GM19395 (cell line): ENCODE measurements at regions not wholly inside any gene's neighbourhood (a gene's known extent, or its start where the extent isn't known, plus 50 kb on each side); places are given as distances from the start of the nearest gene placed in this dataset.

ENCODE experiments used
- ATAC-seq: cut with Tn5 transposase; IDR thresholded peaks from one replicate; pipeline ENCODE4 v1.9.1; 2021; ENCODE audit warnings: mild to moderate bottlenecking, moderate library complexity; ENCODE audit not compliant: unreplicated experiment

DNA sequence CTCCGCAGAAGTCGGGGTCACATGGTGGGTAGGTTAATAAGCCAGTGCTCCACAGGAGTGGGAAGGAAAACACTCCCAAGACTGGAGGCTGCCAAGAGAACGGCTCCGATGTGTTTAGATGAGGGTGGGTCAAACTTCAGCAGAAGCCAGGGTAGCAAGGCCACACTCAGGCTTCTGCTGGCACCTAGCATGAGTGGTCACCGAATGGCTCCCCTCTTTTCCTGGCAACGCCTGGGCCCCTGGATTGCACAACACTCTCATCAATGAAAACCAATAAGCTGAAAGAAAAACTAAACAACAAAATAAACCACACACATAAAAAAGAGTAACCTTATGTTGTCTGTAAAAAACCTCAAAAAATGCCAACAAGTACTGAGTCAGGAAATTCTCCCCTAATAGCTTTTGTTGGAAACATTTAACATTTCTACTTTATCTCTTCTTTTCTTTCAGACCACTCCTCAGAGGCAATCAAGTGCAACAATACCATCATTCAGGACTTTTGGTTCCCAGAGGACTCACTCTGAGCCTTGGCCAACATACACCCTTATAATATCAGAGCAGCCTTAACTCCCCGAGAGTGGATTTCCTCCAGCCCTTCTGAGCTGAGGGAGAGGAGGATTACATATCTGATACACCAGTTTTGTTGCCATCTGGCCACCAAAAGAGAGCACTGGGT, 279.9 kb downstream of the ENC1 start:
- no peak for ATAC-seq

DNA sequence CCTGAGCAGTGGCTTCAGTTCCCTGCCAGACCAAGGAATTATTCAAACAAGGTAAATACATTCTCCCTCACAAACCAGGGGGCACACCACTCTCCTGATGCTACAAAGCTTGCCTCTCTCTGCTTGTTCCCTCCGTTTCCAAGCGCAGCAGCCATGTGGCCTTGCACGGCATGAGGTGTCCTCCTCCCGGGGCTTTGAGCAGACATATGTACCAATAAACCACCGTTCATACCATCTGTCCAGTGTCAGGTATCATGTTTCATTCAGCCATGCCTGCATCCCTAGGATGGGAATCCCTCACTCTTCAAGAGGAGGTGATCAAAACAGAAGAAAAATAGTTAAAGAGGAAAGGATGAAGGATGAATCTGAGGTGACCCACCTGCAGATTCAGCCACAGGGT, 282.7 kb downstream of the ENC1 start:
- no peak for ATAC-seq

DNA sequence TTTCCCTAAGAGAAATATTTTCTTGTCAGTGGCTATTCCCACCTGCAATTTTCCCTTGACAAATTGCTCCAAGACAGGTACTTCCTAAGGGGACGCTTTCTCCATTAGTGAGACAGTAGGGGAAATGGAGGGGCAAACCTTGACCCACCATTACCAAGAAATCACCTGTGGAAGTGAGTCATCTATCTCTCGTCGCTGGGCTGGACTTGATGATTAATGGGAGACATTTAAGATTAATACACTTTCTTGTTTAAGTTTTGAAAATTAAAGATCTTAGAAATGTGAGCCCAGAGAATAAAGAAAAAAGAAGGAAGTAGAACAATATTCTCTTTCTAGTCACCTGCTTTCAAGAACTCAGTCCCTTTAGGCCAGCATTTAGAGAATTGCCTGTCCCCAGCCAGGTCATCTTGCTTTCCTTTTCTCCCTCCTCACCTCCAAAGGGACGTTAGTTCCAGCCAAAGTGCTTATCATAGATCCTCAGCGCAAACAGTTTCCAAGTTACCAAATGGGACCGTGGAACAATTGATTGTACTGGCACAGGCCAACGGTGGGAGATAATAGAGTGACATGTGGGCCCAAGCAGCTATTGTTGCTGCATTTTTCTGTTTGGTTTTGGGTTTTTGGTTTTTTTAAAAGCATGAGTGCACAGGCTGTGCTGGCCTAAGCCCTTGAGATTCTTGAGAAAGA, 284.4 kb downstream of the ENC1 start:
- ATAC-seq: no peak

DNA sequence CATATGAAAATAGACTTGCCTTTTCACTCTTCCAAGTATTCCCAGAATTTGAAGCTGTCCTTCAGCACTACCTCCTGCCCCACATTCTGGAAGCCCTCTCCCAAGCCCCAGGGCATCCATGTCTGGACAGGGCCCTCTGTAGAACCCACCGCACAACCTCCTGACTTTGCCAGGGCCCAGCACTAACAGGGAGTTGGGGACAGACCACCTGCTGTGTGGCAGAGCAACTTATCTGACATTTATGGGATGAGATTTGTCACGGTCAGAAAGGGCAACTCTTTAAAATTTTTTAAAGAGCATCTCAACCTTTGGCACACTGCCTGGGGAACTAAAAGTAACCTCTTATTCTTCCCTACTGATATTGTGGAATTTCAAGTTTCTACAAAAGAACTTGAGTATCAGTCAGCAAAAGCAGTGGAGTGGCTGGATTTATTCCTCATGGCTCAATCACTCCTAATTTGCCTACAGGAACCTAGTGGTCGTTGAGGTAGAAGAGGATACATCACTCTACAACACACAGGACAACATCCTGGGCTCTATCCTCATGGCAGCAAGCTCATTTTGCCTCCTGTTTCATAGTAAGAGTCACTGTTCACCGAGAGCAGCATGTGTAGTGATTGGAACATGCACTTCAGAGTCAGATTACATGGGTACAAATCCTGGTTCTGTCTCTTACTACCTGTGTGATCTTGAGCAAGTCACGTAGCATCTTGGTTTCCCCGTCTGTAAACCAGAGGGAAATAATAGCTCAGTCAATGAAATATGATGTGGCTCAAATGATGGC, 285.3 kb downstream of the ENC1 start:
- no peak for ATAC-seq

DNA sequence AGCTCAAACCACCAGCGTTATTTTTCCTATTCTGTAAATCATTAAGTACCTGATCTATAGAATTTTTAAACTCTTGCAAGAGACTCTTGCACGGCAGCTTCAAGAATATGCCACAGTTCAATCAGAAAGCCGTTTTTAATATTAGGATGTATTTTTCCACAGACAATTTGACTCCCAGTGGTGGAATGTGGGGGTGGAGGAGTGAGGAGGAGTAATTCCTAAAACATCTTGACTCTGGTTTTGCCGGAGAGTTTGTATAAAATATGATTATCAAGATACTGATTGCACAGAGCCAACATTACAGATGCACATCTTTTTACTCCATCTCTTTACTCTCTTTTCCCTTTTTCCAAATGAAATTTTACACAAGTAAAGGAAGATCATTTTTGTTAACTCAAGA, 288.3 kb downstream of the ENC1 start:
- ATAC-seq: no peak

DNA sequence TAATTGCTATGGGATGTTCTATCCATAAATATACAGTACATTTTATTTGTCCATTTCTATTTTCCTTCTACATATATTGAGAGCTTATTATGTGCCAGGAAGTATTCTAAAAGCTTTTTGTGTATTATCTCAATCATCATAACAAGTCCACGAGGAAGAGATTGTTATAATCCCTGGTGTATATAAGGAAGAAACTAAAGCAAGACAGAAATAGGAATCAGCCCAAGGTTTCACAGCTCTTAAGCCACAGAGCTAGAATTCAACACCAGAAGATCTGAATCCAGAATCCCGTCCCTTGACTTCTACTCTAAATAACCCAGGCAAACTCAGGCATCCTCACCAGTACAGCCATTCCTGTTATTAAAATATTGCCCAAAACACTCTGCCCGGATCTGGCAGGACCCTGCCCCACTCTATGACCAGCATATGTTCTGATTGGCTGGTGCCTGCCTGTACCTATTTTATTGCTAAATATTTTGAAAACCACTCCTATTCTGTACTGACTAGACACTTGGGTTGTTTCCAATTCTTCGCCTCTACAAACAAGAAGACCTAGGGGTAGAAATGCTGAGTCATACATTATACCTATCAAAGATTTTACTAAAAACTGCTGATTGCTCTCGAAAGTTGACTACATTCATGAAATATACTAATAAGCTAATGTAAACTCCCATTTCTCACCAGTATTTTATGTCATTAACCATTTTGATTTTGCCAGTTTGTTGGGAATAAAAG, 297.4 kb downstream of the ENC1 start:
- no peak for ATAC-seq

DNA sequence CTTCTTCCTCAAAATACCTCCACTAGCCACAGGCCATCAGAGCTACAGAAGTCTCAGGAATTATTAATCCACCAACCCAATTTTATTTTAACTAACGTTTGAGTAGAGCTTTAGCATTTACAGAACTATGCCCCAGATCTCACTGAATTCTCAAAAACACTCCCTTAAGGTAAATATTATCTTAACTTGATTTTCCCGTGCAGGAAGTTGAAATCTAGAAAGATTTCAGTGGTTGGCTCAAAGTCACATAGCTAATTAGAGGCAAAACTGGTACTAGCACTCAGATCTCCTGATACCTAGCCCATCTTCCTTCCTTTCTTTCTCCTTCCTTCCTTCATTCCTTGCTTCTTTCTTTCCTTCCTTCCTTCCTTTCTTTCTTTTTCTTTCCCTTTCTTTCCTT, 298.3 kb downstream of the ENC1 start:
- ATAC-seq: no peak

DNA sequence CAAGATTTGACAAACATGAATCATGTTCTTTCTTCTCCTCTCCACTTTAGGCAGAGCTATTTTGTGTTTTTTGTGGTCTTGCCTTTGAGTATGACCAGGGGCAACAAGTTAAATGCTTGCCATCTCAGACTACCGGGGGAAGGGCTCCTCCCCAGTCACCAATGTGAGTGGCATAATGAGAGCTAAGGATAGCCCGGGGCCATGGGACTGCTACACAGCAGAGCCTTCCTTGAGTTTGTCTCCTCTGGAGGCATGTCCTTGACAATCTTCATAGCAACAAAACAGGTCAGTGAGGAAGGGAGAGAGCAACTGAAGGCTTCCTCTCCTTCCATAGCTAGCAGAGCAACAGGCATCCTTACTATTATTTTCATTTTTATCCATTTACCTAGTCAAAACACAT, 299.3 kb downstream of the ENC1 start:
- no peak for ATAC-seq

DNA sequence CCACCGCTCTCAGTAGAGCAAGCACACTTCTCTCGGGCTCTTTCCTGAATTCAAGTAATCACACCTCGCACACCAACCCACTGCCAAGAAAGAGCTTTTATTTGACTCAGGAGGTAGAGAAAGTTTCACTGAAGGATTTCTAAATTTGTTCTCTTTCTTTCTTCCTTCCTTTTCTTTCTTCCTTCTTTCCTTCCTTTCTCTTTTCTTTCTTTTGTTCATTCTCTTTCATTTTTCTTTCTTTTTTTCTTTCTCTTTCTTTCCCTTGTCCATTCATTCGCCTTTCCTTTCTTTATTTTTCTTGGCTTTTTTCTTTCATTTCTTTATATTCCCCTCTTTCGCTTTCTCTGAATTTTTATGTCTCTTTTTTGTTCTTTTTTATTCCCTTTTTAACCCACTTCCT, 300.1 kb downstream of the ENC1 start:
- no peak for ATAC-seq

DNA sequence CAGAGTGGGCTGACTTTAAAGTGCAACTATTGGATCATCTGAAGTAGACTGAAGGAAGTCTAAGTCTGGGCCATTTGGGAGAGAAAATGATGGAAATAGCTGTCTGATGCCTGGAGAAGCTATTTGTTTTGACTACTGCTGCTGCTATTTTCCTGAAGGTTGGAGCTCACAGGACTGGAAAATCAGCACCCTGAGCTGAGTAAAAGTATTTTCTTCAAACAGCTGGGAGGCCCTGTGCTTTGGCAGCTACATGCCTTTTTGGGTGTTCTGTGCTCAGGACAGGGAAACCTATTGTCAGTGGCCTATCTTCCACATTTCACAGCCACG, 302.6 kb downstream of the ENC1 start:
- no peak for ATAC-seq

DNA sequence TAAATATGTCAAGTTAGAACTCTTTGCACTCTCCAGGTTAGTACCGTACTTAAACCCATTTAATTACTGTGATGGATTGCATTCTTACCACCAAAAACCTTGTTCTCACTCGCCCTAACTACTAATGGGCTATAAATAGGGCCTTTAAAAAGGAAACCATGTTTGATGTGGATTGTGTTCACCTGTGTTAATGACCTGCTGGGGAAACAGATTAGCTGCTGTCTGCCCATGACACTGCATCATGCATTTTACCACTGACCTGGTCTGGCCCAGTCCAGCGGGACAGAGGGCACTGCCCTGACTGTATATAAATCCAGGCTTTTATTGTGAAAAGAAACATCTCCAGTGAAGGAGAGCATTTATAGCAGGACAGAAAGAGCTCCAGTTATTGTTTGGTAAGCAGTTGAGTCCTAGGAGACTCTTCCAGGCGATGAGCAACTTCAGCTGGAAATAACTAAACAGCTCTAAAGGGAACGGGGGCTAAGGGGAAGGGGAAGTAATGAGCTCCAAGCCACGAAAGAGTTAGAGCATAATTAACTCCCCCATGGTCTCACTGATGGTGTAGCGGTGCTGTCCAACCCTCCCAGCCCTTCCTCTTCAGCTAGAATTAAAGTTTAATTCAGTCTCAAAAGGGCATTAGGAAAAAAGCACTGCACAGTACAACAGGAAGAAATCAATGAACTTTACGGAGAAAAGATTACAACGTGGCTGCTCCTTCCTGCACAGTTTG, 303.1 kb downstream of the ENC1 start:
- no peak for ATAC-seq

DNA sequence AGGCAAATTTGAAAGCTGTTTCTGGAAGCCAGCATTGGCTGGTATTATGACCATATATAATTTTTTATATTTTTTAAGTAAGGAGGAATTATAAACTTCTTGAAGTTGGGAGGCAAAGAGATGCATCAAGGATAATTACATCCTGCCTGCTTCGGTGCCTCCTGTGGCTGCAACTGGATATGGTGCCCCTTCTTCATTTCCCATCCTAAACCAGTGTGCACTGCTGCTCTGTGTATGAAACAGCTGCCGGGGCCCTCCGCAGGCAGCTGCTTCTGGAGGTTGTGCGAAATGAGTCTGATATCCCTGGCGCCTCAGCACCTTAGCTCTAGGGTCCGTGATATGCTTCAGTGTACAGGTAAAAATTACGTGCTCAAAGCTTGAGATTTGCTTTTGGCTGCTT, 304.2 kb downstream of the ENC1 start:
- no peak for ATAC-seq

DNA sequence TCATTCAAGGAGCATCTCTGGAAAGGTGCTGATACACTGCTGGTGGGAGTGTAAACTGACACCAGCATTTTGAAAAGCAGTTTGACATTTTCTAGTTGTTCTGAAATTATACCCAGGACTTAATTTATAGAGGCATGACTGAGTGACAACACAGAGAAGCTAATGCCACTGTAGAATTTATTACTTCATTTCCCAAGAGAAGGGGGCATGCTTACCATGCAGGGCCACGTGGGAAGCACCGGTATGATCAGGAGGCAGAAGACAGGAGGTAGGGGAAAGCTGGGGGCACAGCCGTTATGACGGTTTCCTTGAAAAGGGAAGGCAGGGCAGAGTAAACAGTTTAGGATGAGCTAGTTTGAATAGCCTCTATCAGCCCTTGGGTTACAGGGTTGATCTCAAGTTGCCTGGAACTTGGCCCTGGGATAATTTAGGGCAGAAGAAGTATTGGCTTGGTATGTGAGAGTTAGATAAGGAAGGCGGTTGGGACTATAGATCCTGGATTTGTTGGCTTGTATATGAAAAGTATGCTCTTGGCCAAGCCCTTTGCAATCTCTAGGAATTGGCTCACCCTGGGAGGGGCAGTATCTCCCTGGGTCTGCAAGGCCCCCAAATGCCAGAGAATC, 305.7 kb downstream of the ENC1 start:
- ATAC-seq: no peak

DNA sequence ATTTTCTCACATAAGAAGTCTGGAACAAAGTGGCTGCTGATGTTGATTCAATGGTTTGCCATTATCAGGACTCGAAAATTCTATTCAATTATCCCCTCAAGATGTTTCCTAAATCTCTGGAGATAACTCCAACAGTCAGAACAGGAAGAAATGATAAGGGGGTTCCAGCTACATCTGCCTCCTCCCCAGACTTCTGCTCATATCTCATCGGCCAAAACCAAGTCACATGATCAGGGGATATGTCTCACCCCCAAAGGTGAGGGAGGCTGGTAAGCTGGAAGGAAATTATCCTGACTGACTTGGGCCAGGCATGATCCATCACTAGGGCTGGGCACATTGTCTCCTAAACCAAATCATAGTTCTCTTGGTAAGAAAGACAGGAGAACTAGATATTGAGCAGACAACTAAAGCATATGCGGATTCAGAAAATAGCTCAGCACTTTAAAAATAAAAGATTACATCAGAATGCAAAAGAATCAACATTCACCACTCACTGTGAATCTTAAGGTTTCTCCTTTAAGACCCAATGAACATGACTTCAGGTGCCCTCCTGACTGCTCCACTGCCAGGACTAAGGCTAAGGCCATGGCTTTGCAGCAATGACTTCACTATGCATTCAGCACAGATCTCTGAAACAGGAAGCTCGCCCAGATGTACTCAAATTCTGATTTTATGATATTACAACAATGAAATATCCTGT, 306.3 kb downstream of the ENC1 start:
- no peak for ATAC-seq

DNA sequence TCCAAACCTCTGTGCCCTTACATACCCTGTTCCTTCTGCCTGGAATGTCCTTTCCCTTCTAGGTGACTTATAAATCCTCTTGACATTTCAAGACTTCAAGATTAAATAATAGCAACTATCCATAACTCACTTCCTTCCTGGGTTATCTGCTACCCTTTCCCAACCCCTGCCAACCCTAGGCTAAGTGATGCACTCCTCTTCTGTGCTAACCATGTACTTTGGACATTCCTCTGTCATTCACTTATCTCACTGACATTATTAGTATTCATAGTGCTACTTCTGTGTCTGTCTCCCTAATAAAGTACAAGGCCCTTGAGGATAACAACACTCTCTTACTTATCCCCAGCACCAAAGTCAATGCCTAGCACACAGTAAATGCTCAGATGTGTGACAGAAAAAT, 307.1 kb downstream of the ENC1 start:
- ATAC-seq: no peak

DNA sequence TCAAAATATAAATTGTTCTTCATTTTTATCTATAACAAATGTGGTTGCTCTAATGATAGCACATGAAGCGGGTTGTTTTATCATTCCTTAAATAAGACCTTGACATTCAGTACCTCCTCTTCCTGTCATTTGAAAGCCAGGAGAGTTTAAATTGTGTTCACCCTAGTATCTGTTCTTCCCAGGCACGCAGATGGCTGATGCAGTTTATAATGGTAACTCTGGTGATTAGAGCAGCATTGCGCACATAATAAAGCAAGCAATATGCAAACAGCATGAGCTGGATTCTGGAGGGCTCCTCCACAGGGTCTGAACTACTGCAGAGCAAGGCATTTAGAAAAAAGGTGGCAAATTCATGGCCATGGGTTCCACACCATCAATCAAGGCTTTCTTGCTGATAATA, 307.8 kb downstream of the ENC1 start:
- no peak for ATAC-seq

DNA sequence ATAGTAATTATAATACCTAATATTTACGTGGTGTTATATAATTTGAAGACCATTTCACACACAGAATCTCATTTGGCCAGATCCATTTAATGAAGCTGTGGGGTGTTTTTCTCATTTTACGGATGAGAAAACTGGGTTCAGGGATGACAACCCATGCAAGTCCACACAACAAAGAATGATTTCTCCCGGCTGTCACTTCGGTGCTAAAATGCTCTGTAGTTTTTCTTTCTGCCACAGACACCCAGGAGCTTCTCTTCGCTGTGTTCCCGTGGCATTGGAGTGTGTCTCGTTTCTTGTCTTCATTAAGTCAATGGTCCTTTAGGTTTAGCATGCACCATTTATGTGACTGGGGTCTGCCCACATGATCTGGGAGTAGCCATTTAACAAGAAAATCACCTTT, 308.5 kb downstream of the ENC1 start:
- ATAC-seq: no peak

DNA sequence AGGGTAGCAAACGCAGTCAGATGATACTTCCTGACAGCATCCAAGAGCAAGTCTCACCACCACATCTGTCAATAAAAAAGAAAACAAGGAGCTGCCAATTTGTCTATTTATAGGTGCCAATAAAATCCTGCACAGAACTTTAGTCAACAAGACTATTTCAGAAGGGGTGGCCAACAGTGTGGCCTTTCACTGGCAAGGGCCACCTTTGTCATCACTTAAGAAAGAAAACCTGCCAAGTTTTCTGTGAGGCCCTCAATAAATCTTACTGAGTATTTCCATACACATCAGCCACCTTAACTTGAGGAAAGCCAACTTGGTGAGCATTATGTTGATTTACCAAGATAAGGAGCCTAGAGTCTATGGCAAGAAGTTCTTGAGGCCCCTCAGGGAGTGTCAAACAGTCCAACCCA, 312.3 kb downstream of the ENC1 start:
- no peak for ATAC-seq

DNA sequence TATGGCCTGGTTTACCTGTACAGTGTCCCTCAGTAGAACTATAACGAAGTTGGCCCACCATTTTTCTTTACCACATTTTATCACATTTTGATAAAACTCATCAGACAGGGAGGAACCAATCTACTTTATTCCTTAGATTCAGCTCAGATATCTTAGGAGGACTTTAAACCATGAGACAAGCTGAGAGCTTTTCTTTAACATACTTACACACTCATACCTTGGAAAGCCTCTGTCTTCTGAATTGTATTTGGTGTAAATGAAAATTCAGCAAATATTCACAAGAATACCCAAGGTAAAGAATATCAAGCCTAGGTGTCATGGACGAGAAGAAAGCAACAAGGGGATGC, 313.2 kb downstream of the ENC1 start:
- ATAC-seq: no peak
